ENCODE measurements at regions not wholly inside any gene's neighbourhood (a gene's known extent, or its start where the extent isn't known, plus 50 kb on each side); places are given as distances from the start of the nearest gene placed in this dataset.
A peak's percentile ranks its signal among the peaks of the same experiment; 100 is the strongest.

GRCh38 chr20:62545271-62545670 lies 69.5 kb upstream of the GATA5 start:
- DNase-seq (ENCODE audit: low spot score) = no peak

GRCh38 chr20:62545901-62546525 lies 70.2 kb upstream of the GATA5 start:
- no peak for DNase-seq (ENCODE audit: low spot score)

- DNase-seq (ENCODE audit: low spot score) = no peak
Observed at GRCh38 chr20:62546606-62547005, 70.8 kb upstream of the GATA5 start.

GRCh38 chr20:62547364-62547763 lies 71.6 kb upstream of the GATA5 start:
- DNase-seq (ENCODE audit: low spot score) = no peak

- no peak for DNase-seq (ENCODE audit: low spot score)
Observed at GRCh38 chr20:62548471-62548870, 72.7 kb upstream of the GATA5 start.

GRCh38 chr20:62549029-62549428 lies 73.2 kb upstream of the GATA5 start:
- DNase-seq (ENCODE audit: low spot score) = no peak

GRCh38 chr20:62549499-62550086 lies 73.8 kb upstream of the GATA5 start:
- no peak for DNase-seq (ENCODE audit: low spot score)

- peak; percentile 38 for DNase-seq (ENCODE audit: low spot score)
Observed at GRCh38 chr20:62550087-62550632, 74.4 kb upstream of the GATA5 start.

GRCh38 chr20:62551407-62552323 lies 75.9 kb upstream of the GATA5 start:
- DNase-seq (ENCODE audit: low spot score) = no peak

GRCh38 chr20:62552613-62553012 lies 76.8 kb upstream of the GATA5 start:
- no peak for DNase-seq (ENCODE audit: low spot score)

- no peak for DNase-seq (ENCODE audit: low spot score)
Observed at GRCh38 chr20:62553136-62553837, 77.5 kb upstream of the GATA5 start.

- DNase-seq (ENCODE audit: low spot score) = no peak
Observed at GRCh38 chr20:62553838-62554161, 78.0 kb upstream of the GATA5 start.

GRCh38 chr20:62554214-62554897 lies 78.6 kb upstream of the GATA5 start:
- no peak for DNase-seq (ENCODE audit: low spot score)

GRCh38 chr20:62554898-62555641 lies 79.3 kb upstream of the GATA5 start:
- no peak for DNase-seq (ENCODE audit: low spot score)

- no peak for DNase-seq (ENCODE audit: low spot score)
Observed at GRCh38 chr20:62555642-62556420, 80.0 kb upstream of the GATA5 start.

GRCh38 chr20:62557462-62557861 lies 81.7 kb upstream of the GATA5 start:
- DNase-seq (ENCODE audit: low spot score) = no peak

- no peak for DNase-seq (ENCODE audit: low spot score)
Observed at GRCh38 chr20:62557999-62558408, 82.2 kb upstream of the GATA5 start.

- no peak for DNase-seq (ENCODE audit: low spot score)
Observed at GRCh38 chr20:62558779-62559178, 83.0 kb upstream of the GATA5 start.

GRCh38 chr20:62560162-62560561 lies 82.1 kb upstream of the SLCO4A1 start:
- no peak for DNase-seq (ENCODE audit: low spot score)

- DNase-seq (ENCODE audit: low spot score) = no peak
Observed at GRCh38 chr20:62561182-62561581, 81.1 kb upstream of the SLCO4A1 start.

Measured in mucosa of gallbladder (tissue), 1 donor.